HEK293 (cell line): ENCODE measurements at regions not wholly inside any gene's neighbourhood (a gene's known extent, or its start where the extent isn't known, plus 50 kb on each side); places are given as distances from the start of the nearest gene placed in this dataset.

ENCODE experiments used
- CTCF ChIP-seq: fragments of 450-650 bp; formaldehyde crosslinking; IDR thresholded peaks from 2 replicates; pipeline ENCODE4 v1.5.1; 2016; ENCODE audit warnings: missing biosample characterization, missing genetic modification characterization
- GLI4 ChIP-seq: fragments of 450-650 bp; formaldehyde crosslinking; IDR thresholded peaks from 2 replicates; pipeline ENCODE4 v1.5.1; 2016; ENCODE audit warnings: missing biosample characterization, missing genetic modification characterization
- KLF17 ChIP-seq: fragments of 450-650 bp; formaldehyde crosslinking; IDR thresholded peaks from 2 replicates; pipeline ENCODE4 v1.5.1; 2016; ENCODE audit warnings: missing biosample characterization, missing genetic modification characterization
- ZNF112 ChIP-seq: fragments of 450-650 bp; formaldehyde crosslinking; IDR thresholded peaks from 2 replicates; pipeline ENCODE4 v1.5.0; 2017; ENCODE audit warnings: missing biosample characterization, missing genetic modification characterization
- ZNF169 ChIP-seq: fragments of 450-650 bp; formaldehyde crosslinking; IDR thresholded peaks from 2 replicates; pipeline ENCODE4 v1.5.1; 2016; ENCODE audit warnings: missing biosample characterization, missing genetic modification characterization
- ZNF23 ChIP-seq: fragments of 450-650 bp; formaldehyde crosslinking; IDR thresholded peaks from 2 replicates; pipeline ENCODE4 v1.5.1; 2016; ENCODE audit warnings: missing biosample characterization, missing genetic modification characterization, borderline replicate concordance
- ZNF549 ChIP-seq: fragments of 450-650 bp; IDR thresholded peaks from 2 replicates; pipeline ENCODE4 v1.5.1; 2018; ENCODE audit warnings: missing biosample characterization, missing genetic modification characterization, mild to moderate bottlenecking, inconsistent platforms, moderate library complexity
- ZNF639 ChIP-seq: fragments of 450-650 bp; formaldehyde crosslinking; IDR thresholded peaks from 2 replicates; pipeline ENCODE4 v1.5.1; 2016; ENCODE audit warnings: missing biosample characterization, missing genetic modification characterization
- ZNF654 ChIP-seq: fragments of 450-650 bp; formaldehyde crosslinking; IDR thresholded peaks from 2 replicates; pipeline ENCODE4 v1.5.1; 2016; ENCODE audit warnings: low read depth, missing biosample characterization, missing genetic modification characterization
- ZSCAN5A ChIP-seq: fragments of 450-650 bp; formaldehyde crosslinking; IDR thresholded peaks from 2 replicates; pipeline ENCODE4 v1.5.1; 2016; ENCODE audit warnings: missing biosample characterization, missing genetic modification characterization
- TF ChIP-seq, protein P1 (sequence below): fragments of 450-650 bp; formaldehyde crosslinking; IDR thresholded peaks from 2 replicates; pipeline ENCODE4 v1.5.1; 2016; ENCODE audit warnings: missing biosample characterization, missing genetic modification characterization

DNA sequence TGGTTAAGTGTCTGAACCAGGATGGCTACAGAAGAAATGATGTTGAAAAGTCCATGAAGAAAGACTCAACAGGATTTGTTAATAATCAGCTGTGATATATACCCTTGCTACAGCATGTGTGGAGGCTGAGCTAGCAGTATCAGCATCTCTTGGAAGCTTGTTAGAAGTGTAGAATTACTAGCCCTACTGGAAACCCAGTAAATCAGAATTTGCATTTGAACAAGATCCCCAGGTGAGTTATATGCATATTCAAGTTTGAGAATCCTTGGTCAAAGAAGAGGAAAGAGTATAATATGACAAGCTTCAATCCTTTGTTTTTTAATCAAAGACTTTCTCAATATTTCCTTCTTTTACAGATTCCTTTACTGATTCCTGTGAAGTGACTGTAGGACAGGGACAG is 109.0 kb upstream of the KCNJ3 start:
- no peak for TF ChIP-seq CTCF (tag by site-specific recombination)
- TF ChIP-seq ZNF549 (tag by site-specific recombination): no peak
- TF ChIP-seq ZNF23 (tag by site-specific recombination): no peak
- TF ChIP-seq ZNF169 (tag by site-specific recombination): no peak
- TF ChIP-seq KLF17 (tag by site-specific recombination): no peak
- TF ChIP-seq ZNF639 (tag by site-specific recombination): no peak
- no peak for TF ChIP-seq GLI4 (tag by site-specific recombination)
- TF ChIP-seq ZNF654 (tag by site-specific recombination): no peak
- TF ChIP-seq, protein P1, sequence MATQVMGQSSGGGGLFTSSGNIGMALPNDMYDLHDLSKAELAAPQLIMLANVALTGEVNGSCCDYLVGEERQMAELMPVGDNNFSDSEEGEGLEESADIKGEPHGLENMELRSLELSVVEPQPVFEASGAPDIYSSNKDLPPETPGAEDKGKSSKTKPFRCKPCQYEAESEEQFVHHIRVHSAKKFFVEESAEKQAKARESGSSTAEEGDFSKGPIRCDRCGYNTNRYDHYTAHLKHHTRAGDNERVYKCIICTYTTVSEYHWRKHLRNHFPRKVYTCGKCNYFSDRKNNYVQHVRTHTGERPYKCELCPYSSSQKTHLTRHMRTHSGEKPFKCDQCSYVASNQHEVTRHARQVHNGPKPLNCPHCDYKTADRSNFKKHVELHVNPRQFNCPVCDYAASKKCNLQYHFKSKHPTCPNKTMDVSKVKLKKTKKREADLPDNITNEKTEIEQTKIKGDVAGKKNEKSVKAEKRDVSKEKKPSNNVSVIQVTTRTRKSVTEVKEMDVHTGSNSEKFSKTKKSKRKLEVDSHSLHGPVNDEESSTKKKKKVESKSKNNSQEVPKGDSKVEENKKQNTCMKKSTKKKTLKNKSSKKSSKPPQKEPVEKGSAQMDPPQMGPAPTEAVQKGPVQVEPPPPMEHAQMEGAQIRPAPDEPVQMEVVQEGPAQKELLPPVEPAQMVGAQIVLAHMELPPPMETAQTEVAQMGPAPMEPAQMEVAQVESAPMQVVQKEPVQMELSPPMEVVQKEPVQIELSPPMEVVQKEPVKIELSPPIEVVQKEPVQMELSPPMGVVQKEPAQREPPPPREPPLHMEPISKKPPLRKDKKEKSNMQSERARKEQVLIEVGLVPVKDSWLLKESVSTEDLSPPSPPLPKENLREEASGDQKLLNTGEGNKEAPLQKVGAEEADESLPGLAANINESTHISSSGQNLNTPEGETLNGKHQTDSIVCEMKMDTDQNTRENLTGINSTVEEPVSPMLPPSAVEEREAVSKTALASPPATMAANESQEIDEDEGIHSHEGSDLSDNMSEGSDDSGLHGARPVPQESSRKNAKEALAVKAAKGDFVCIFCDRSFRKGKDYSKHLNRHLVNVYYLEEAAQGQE (tag by site-specific recombination): no peak
- no peak for TF ChIP-seq ZNF112 (tag by site-specific recombination)
- TF ChIP-seq ZSCAN5A (tag by site-specific recombination): no peak
